Kidney glomerular epithelial cell (primary cell): ENCODE measurements at regions not wholly inside any gene's neighbourhood (a gene's known extent, or its start where the extent isn't known, plus 50 kb on each side); places are given as distances from the start of the nearest gene placed in this dataset.

Source experiments
- DNase-seq: peaks from one replicate; lab custom pipeline; 2025; lab: John Stamatoyannopoulos, UW

GRCh38 chr10:56605051-56605450 is 244.0 kb upstream of the ZWINT start:
- no peak for DNase-seq

DNA sequence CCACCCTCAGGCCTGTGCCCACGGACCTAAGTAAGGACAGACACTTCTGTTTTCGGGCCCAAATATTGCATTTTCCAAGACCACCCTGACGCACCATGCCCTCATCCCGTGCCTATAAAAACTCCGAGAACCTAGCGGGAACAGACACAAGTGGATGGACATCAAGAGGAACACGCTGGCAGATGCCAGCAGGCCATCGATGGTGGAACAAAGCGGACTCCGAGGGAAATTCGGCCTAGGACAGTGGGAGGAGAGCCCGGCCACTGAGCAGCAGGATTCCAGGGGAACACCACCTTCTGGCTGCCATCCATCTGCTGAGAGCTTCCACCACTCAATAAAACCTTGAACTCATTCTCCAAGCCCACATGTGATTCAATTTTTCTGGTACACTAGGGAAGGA is 243.6 kb upstream of the ZWINT start:
- no peak for DNase-seq

DNA sequence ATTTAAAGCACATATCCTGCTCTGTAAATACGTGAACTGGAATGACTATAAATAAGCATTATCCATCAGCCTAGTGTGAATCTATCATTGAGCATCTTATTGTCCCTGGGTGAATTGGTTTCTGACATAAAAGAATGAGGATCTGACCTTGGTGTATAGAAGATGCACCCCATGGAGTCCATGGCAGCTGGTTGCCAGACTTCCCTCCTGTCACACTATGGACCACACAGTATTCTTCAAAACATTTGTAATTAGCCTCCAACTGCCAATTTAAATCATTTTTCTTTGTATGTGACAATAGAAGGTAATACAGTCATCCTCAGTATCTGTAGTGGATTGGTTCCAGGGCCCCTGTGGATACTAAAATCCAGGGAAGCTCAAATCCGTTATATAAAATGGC is 238.1 kb upstream of the ZWINT start:
- DNase-seq: no peak

- DNase-seq: no peak
These were observed 235.2 kb upstream of the ZWINT start for GRCh38 chr10:56596257-56596656.

DNA sequence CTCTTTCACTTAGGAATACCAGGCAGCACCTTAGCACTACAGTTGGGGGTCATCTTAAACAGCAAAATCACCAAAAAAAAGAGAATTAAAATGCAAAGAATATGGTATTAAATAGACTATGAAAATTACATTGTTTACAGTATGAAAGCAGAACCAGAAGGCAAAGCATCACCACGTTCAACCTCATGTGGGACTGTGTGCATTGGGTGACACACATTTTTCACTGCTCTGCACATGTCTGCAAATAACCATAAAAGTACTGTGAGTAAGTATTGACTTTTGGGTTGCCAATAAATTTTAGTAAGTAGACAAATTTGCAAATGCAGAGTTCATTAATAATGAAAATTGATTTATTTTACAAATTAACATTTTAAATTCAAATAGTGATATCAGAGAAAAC is 232.1 kb upstream of the ZWINT start:
- no peak for DNase-seq

GRCh38 chr10:56586461-56586891 is 225.4 kb upstream of the ZWINT start:
- no peak for DNase-seq

DNA sequence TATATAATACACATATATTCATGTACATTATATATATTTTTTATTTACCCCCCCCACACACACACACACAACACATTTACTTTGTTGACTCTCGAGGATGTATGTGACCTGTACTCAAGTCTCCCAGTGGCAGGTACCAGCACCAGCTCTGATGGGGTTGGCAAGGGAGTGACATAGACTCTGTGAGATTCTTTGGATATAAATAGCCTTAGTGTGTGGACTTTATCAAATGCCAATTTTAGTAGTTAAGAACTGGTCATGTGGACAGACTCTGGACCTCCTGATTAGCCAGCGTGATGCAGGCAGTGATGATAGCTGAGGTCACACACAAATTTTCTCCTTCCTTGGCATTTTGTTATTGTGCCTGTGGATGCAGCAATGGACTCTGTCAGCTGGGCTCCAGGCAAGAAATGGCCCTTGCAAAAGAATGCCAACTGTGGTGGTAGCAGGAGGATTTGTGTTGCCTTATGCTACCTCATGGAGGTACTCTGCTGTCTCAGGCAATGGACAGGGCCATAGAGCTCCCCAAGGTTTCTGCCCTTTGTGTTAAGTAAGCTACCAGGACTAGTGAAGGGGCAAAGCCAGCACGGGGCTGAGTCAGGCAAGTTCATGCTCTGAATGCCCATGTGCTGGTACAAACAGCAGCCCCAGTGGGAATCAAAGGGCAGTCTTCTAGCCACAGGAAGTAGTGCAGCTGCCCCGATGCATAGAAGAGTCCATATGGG is 224.6 kb upstream of the ZWINT start:
- DNase-seq: no peak

GRCh38 chr10:56583316-56583715 is 222.3 kb upstream of the ZWINT start:
- no peak for DNase-seq

- DNase-seq: no peak
These were observed 206.5 kb upstream of the ZWINT start for GRCh38 chr10:56567580-56567979.

DNA sequence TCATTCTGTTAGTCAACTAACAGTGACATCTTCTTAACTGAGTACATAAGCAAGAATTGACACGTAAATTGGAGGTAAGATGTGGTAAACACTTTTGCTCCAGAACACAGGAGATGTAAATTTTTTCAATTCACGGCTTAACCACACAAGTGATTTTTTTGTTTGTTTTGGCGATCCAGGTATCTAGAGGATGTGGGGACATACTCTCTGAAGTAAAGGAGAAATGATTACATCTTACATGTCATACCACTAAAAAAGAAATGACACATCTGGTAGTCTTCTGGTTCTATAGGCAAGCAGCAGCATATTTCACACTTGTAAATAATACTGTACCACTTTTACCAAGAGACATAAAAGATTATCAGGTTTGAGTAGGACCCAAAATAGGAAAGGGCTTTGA is 200.3 kb upstream of the ZWINT start:
- DNase-seq: no peak

- no peak for DNase-seq
These were observed 190.0 kb upstream of the ZWINT start for GRCh38 chr10:56551037-56551436.

DNA sequence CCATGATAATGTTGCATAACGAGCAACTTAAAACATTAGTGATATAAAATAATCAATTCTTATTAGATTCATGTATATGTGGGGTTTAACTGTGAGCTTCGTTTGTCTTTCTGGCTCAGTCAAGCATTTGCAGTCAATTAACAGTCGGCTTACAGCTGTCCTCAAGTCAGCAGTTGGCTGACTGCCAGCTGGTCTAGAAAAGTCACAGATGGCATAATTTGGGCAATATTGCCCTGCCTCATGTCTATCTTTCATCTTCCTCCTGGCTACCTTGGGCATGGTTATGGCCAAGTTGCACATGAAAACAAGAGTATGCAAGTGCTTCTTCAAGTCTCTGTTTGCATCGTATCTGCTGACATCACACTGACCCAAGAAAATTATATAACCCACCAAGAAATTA is 186.1 kb upstream of the ZWINT start:
- DNase-seq: no peak

GRCh38 chr10:56537984-56538383 is 176.9 kb upstream of the ZWINT start:
- DNase-seq: peak; percentile 91

DNA sequence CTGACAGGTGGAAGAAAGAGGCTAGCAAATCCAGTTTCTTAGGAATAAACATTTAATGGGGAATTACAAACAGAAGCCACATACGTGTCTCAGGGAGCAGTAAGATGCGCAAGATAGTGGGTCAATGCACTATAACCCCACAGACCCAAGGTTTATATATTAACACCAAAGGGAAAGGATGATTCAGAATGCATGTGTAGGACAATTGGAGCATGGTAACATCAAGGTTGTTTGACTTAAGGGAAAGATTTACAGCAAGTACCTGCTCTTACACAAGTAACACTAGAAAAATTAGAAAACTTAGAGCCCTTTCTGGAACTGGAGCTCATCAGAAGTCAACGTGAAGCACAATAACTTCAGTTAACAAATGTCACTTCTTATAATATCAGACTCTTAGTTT is 161.1 kb upstream of the ZWINT start:
- no peak for DNase-seq

GRCh38 chr10:56508562-56508961 is 147.5 kb upstream of the ZWINT start:
- no peak for DNase-seq

DNA sequence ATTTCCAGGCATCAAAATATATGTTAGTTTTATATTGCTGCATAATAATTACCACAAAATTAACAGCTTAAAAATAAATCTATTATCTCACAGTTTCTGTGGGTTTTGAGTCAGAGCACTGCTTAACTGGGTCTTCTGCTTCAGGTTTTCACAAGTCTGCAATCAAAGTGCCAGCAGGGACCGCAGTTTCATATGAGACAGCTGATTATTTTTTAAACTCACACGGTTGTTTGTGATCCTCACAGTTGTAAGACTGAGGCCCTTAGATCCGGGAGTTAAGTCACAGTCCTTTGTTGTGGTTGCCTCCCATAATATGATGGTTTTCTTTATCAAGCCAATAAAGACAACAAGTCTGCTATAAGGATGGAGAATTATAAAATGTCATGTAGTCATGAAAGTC is 146.0 kb upstream of the ZWINT start:
- DNase-seq: no peak

DNA sequence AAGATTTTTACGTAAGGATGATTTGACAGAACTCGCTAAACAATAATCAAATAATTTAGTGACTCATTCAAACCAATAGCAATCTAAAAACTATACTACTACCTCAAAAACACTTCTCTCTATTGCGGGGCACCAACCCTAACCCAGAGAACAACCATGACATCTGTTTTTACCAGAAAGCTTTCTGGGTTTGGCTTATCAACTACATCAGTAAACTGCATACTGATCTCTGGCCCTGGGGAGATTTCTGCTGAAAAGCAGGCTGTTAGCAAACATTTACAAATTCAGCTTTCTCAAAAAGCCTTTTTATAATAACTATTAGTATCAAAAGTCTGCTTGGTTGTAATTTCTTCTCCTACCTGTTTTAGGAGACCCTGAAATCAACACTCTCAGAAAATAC is 144.5 kb upstream of the ZWINT start:
- no peak for DNase-seq

GRCh38 chr10:56496186-56496486 is 135.1 kb upstream of the ZWINT start:
- DNase-seq: no peak

DNA sequence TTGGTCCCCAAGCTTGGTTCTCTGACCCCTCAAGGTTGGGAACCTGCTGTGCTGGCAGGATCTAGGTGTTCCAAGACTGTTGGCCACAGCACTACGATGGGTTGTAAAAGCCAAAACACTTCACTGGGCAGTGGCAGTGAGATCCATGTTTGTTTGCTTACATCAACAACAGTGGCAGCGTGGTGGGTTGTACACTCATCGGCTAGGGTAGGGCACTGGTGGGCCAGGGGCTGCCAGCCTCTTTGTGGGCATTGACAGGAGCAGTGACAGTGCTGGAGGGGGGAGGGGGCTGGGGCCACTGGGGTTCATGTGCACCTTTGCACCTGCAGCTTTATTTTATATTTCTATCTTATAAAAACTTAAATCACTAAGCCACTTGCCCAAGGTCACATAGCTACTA is 126.7 kb upstream of the ZWINT start:
- DNase-seq: no peak

DNA sequence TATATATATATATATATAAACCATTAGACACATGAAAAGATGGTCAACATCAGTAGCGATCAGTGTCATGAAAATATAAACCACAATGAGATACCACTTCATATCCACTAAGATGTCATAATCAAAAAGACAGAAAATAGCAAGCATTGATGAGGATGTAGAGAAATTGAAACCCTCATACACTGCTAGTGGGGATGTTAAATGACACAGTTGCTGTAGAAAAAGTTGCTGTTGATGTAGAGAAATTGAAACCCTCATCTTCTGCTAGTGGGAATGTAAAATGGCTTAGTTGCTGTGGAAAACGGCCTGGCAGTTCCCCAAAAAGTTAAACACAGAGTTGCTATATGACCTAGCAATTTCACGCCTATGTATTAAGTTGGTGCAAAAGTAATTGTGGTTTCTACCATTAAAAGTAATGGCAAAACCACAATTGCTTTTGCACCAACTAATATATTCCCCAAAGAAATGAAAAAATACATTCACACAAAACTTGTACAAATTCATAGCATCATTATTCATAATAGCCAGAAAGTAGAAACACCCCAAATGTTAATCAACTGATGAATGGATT is 120.5 kb upstream of the ZWINT start:
- DNase-seq: no peak

DNA sequence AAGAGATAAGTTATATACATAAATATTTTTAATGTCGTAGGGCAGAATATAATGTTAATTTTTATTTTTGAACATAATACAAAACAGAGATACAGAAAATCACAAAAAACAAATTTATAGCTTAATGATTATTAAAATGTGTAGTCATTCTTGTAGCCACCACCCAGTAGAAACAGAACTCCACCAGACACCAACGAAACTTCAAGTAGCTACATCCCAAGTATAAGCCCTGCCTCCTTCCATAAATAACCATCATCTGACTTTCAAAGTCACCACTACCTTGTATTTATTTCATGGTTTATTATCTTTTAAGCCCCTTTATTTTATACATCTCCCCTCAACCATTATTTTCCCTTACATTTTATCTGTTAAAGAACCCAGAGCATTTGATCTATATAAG is 111.9 kb upstream of the ZWINT start:
- no peak for DNase-seq

GRCh38 chr10:56470701-56471100 is 109.6 kb upstream of the ZWINT start:
- DNase-seq: no peak

- DNase-seq: no peak
These were observed 108.4 kb upstream of the ZWINT start for GRCh38 chr10:56469482-56469881.

GRCh38 chr10:56466005-56466404 is 104.9 kb upstream of the ZWINT start:
- no peak for DNase-seq
